HepG2 (cell line): ENCODE measurements at regions not wholly inside any gene's neighbourhood (a gene's known extent, or its start where the extent isn't known, plus 50 kb on each side); places are given as distances from the start of the nearest gene placed in this dataset.

Experiments
- ATAC-seq: fragments of 200-7000 bp; cut with Tn5 transposase; 3 replicates; pipeline ENCODE4 v1.9.1; 2020; ENCODE audit warnings: mild to moderate bottlenecking, moderate library complexity
- BruUV-seq: library from RNA; stranded (reverse); fragments of 400-500 nt; replicated peaks from 2 replicates; lab custom pipeline; 2021; lab: Mats Ljungman, UMichigan
- CTCF ChIA-PET: fragments of 300-600 bp; formaldehyde crosslinking; extraction: SDS; loops from one replicate; lab custom pipeline; 2021; ENCODE audit warnings: low total read pairs, inconsistent platforms, low intra/inter-chr PET ratio; lab: Yijun Ruan, JAX
- POLR2A ChIA-PET: fragments of 350-600 bp; sonication (Branson Sonifier 250); formaldehyde crosslinking; loops from one replicate; lab custom pipeline; 2020; ENCODE audit warnings: antibody characterized with exemption, inconsistent platforms; lab: Yijun Ruan, JAX
- DNase-seq: peaks from one replicate; pipeline ENCODE4 v3.0.0-alpha.2; 2015; ENCODE audit warnings: low spot score
- FAIRE-seq: peaks from 3 replicates; lab custom pipeline; 2011; peaks lifted over from hg19 to GRCh38; lab: Jason Lieb, UNC
- H2AFZ ChIP-seq: one replicate; pipeline ENCODE4 v1.6.1; 2011; ENCODE audit warnings: low read length, inconsistent platforms
- H3K27ac ChIP-seq: fragments of 300-600 bp; 3 replicates; pipeline ENCODE4 v1.8.0; 2011; ENCODE audit warnings: mixed run types, mild to moderate bottlenecking, mixed read lengths, low read length, inconsistent platforms; ENCODE audit not compliant: insufficient read depth; ENCODE audit errors: extremely low read length
- H3K27me3 ChIP-seq, 2 experiments: fragments of 200-600 bp in 1 of 2; 2 replicates in 1 of 2; 3 replicates in 1 of 2; pipeline versions ENCODE4 v1.6.0 to v1.8.0; 2011; ENCODE audit warnings: low read length in 2 of 2, mild to moderate bottlenecking in 2 of 2, moderate library complexity in 2 of 2, inconsistent platforms in 1 of 2; ENCODE audit not compliant: insufficient read depth in 2 of 2, control insufficient read depth in 1 of 2
- H3K36me3 ChIP-seq, 2 experiments: fragments of 200-600 bp in 1 of 2; replicated peaks in 1 of 2; 2 replicates in 1 of 2; 3 replicates in 1 of 2; pipeline versions ENCODE4 v1.5.1 to v1.8.0; 2011; ENCODE audit warnings: low read length in 2 of 2, inconsistent platforms in 1 of 2; ENCODE audit not compliant: insufficient read depth in 2 of 2, control insufficient read depth in 1 of 2
- H3K4me1 ChIP-seq: 2 replicates; pipeline ENCODE4 v1.5.1; 2012; ENCODE audit warnings: low read length, inconsistent platforms; ENCODE audit not compliant: insufficient read depth
- H3K4me2 ChIP-seq: 2 replicates; pipeline ENCODE4 v1.6.0; 2011; ENCODE audit warnings: low read depth, low read length, inconsistent platforms
- H3K4me3 ChIP-seq, 3 experiments: fragments of 200-600 bp in 1 of 3; sonication (generic), shearing (Covaris generic) in 1 of 3; replicated peaks in 1 of 3; 2 replicates each; pipeline ENCODE4 v1.5.1; 2011 to 2016; ENCODE audit warnings: low read length in 3 of 3, inconsistent platforms in 2 of 3, low read depth in 2 of 3, mild to moderate bottlenecking in 2 of 3, control low read depth in 1 of 3, mixed read lengths in 1 of 3; ENCODE audit not compliant: insufficient read depth in 1 of 3
- H3K79me2 ChIP-seq: one replicate; pipeline ENCODE4 v1.6.1; 2011; ENCODE audit warnings: low read length, inconsistent platforms; ENCODE audit not compliant: insufficient read depth
- H3K9ac ChIP-seq: 2 replicates; pipeline ENCODE4 v1.6.0; 2011; ENCODE audit warnings: mild to moderate bottlenecking, low read depth, low read length, inconsistent platforms; ENCODE audit not compliant: insufficient read depth
- H3K9me3 ChIP-seq: 2 replicates; pipeline ENCODE4 v1.5.1; 2012; ENCODE audit warnings: mild to moderate bottlenecking, low read length
- H4K20me1 ChIP-seq: 2 replicates; pipeline ENCODE4 v1.6.0; 2011; ENCODE audit warnings: inconsistent platforms, mild to moderate bottlenecking, low read length, moderate library complexity; ENCODE audit not compliant: insufficient read depth
- ARHGAP35 ChIP-seq: sonication (generic); formaldehyde crosslinking; IDR thresholded peaks from 2 replicates; pipeline ENCODE4 v1.9.0; 2022; ENCODE audit warnings: mild to moderate bottlenecking, inconsistent platforms, moderate library complexity, missing genetic modification reagents, borderline replicate concordance
- ESRRA ChIP-seq: sonication (generic); formaldehyde crosslinking; IDR thresholded peaks from 2 replicates; pipeline ENCODE4 v1.5.1; 2020; ENCODE audit warnings: mild to moderate bottlenecking, low read depth, missing genetic modification reagents
- KDM2A ChIP-seq: sonication (generic); formaldehyde crosslinking; IDR thresholded peaks from 2 replicates; pipeline ENCODE4 v1.4.0; 2020; ENCODE audit warnings: low read depth, missing genetic modification reagents, borderline replicate concordance
- MEIS1 ChIP-seq: sonication (generic); formaldehyde crosslinking; IDR thresholded peaks from 2 replicates; pipeline ENCODE4 v1.9.0; 2021; ENCODE audit warnings: mild to moderate bottlenecking, missing genetic modification reagents, moderate library complexity, borderline replicate concordance
- RBM22 ChIP-seq: fragments of 200-400 bp; formaldehyde crosslinking; optimal IDR thresholded peaks from 2 replicates; pipeline ENCODE3; 2017; ENCODE audit warnings: mild to moderate bottlenecking, low read length, moderate library complexity
- RFX3 ChIP-seq: IDR thresholded peaks from 2 replicates; pipeline ENCODE4 v1.6.1; 2016; ENCODE audit warnings: missing biosample characterization, missing genetic modification reagents
- RORA ChIP-seq: sonication (generic); formaldehyde crosslinking; IDR thresholded peaks from 2 replicates; pipeline ENCODE4 v1.5.0; 2020; ENCODE audit warnings: mild to moderate bottlenecking, missing genetic modification reagents, moderate library complexity
- SIN3A ChIP-seq: IDR thresholded peaks from 2 replicates; pipeline ENCODE4 v1.6.1; 2011; ENCODE audit warnings: low read depth, mild to moderate bottlenecking, control low read depth, low read length, borderline replicate concordance
- ZNF317 ChIP-seq: sonication (generic); formaldehyde crosslinking; IDR thresholded peaks from 2 replicates; pipeline ENCODE4 v1.5.0; 2020; ENCODE audit warnings: mild to moderate bottlenecking, missing genetic modification reagents
- ZNF431 ChIP-seq: sonication (generic); formaldehyde crosslinking; IDR thresholded peaks from 2 replicates; pipeline ENCODE4 v1.9.0; 2022; ENCODE audit warnings: missing genetic modification reagents, low read depth, mild to moderate bottlenecking, borderline replicate concordance
- ZNF552 ChIP-seq: sonication (generic); formaldehyde crosslinking; IDR thresholded peaks from 2 replicates; pipeline ENCODE4 v1.9.0; 2022; ENCODE audit warnings: missing genetic modification reagents, mild to moderate bottlenecking, borderline replicate concordance
- ZNF557 ChIP-seq: sonication (generic); formaldehyde crosslinking; IDR thresholded peaks from 2 replicates; pipeline ENCODE4 v1.4.0; 2020; ENCODE audit warnings: missing genetic modification reagents
- ZNF672 ChIP-seq: sonication (generic); formaldehyde crosslinking; IDR thresholded peaks from 2 replicates; pipeline ENCODE4 v1.8.1; 2022; ENCODE audit warnings: missing genetic modification reagents
- WGBS: methylation state at CpG from one replicate; pipeline ENCODE4 v1.1.6; 2017; ENCODE audit warnings: low lambda C conversion rate; 5-methylcytosine and 5-hydroxymethylcytosine counted together
- in situ Hi-C: cut with HindIII; loops from 2 replicates; pipeline ENCODE4 v1.10.0; 2017; ENCODE audit warnings: low pct_unique_long_range_greater_than_20kb; ENCODE audit not compliant: extremely low pct_ligation_motif_present
- intact Hi-C: fragments of 100-400 bp; cut with micrococcal nuclease; formaldehyde crosslinking; loops from one replicate; pipeline ENCODE4 v1.10.0; 2022; ENCODE audit not compliant: unreplicated experiment
- TF ChIP-seq, protein P1 (sequence below): sonication (generic); formaldehyde crosslinking; conservative IDR thresholded peaks from 2 replicates; pipeline ENCODE4 v1.4.0; 2020; ENCODE audit warnings: missing genetic modification reagents
- TF ChIP-seq, protein P2 (sequence below): sonication (generic); formaldehyde crosslinking; IDR thresholded peaks from 2 replicates; pipeline ENCODE4 v1.5.1; 2020; ENCODE audit warnings: mild to moderate bottlenecking, missing genetic modification reagents
- TF ChIP-seq, protein P3 (sequence below): sonication (generic); formaldehyde crosslinking; IDR thresholded peaks from 2 replicates; pipeline ENCODE4 v1.4.0; 2020; ENCODE audit warnings: missing genetic modification reagents

DNA sequence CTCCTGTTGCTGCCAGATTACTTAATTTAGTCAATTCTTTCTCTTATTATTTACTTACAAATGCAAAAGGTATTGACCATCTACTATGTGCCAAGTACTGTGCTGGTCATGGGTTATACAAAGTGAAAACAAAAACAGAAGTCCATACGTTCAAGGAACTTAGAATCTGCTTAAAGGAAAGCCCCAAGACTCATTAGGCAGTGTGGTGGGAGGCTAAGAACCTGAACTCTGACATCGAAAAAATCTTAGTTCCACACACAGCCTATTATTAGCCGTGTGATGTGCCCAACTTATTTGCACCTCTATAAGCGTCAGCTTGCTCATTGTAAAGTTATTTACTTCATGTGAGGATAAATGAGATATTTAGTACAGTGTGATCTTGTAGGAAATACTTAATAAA, 227.4 kb upstream of the SORCS1 start (continued):
- TF ChIP-seq, protein P1, sequence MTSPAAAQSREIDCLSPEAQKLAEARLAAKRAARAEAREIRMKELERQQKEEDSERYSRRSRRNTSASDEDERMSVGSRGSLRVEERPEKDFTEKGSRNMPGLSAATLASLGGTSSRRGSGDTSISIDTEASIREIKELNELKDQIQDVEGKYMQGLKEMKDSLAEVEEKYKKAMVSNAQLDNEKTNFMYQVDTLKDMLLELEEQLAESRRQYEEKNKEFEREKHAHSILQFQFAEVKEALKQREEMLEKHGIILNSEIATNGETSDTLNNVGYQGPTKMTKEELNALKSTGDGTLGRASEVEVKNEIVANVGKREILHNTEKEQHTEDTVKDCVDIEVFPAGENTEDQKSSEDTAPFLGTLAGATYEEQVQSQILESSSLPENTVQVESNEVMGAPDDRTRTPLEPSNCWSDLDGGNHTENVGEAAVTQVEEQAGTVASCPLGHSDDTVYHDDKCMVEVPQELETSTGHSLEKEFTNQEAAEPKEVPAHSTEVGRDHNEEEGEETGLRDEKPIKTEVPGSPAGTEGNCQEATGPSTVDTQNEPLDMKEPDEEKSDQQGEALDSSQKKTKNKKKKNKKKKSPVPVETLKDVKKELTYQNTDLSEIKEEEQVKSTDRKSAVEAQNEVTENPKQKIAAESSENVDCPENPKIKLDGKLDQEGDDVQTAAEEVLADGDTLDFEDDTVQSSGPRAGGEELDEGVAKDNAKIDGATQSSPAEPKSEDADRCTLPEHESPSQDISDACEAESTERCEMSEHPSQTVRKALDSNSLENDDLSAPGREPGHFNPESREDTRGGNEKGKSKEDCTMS (CRISPR knock-in tag): no peak
- no peak for TF ChIP-seq ZNF317 (CRISPR knock-in tag)
- TF ChIP-seq RORA: no peak
- no peak for TF ChIP-seq ZNF557 (CRISPR knock-in tag)
- TF ChIP-seq, protein P2, sequence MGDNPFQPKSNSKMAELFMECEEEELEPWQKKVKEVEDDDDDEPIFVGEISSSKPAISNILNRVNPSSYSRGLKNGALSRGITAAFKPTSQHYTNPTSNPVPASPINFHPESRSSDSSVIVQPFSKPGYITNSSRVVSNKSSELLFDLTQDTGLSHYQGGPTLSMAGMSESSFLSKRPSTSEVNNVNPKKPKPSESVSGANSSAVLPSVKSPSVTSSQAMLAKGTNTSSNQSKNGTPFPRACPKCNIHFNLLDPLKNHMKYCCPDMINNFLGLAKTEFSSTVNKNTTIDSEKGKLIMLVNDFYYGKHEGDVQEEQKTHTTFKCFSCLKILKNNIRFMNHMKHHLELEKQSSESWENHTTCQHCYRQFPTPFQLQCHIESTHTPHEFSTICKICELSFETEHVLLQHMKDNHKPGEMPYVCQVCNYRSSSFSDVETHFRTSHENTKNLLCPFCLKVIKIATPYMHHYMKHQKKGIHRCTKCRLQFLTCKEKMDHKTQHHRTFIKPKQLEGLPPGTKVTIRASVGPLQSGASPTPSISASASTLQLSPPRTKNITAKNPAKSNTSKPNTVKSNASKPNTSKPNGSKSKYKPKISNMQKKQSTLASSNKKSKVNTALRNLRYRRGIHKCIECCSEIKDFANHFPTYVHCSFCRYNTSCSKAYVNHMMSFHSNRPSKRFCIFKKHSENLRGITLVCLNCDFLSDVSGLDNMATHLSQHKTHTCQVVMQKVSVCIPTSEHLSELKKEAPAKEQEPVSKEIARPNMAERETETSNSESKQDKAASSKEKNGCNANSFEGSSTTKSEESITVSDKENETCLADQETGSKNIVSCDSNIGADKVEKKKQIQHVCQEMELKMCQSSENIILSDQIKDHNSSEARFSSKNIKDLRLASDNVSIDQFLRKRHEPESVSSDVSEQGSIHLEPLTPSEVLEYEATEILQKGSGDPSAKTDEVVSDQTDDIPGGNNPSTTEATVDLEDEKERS (CRISPR knock-in tag): no peak

DNA sequence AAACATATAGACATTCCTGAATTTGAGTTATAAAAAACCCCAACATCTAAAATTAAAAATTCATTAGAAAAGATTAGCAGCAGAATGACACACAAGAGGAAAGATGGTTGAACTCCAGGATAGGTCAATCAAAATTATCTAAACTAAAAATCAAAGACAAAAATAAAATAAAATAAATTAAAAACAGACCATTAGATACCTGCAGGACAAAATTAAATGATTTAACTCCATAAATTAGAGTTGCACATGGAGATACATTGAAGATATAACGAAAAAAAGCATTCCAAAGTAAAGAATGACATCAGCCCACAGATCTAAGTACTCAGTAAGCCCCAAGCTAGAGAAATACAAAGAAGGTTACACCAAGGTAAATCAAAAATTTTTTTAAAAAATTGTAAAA, 226.1 kb upstream of the SORCS1 start:
- FAIRE-seq (no peak), ATAC-seq (no peak), DNase-seq (no peak)
- H3K27ac ChIP-seq: no peak overlapping the region
- H4K20me1 ChIP-seq: no peaks in the 10 kb centered on the region
- intact Hi-C loops (no loop called here), in situ Hi-C loops (no loop called here)
- H3K9me3 ChIP-seq: peaks cover 87% of the 10 kb centered on the region
- no peak overlapping the region for H3K4me2 ChIP-seq
- BruUV-seq: no TSS peak
- no peak overlapping the region for H3K4me3 ChIP-seq
- no peak overlapping the region for H3K9ac ChIP-seq
- H3K4me1 ChIP-seq: no peaks in the 10 kb centered on the region
- CTCF ChIA-PET: no interaction called here
- no peaks in the 10 kb centered on the region for H3K36me3 ChIP-seq
- no peaks in the 10 kb centered on the region for H3K79me2 ChIP-seq
- no peaks in the 10 kb centered on the region for H3K27me3 ChIP-seq
- H2AFZ ChIP-seq: no peak overlapping the region
- WGBS: 0% methylated on average over 1 of the region's 1 CpG
- POLR2A ChIA-PET: no interaction called here
- TF ChIP-seq ARHGAP35 (CRISPR knock-in tag) (no peak), RFX3 (CRISPR knock-in tag) (no peak), KDM2A (CRISPR knock-in tag) (no peak), RBM22 (no peak), ZNF552 (CRISPR knock-in tag) (no peak), MEIS1 (CRISPR knock-in tag) (no peak), ESRRA (no peak), SIN3A (no peak), ZNF672 (CRISPR knock-in tag) (no peak), ZNF431 (no peak)
- TF ChIP-seq, protein P3, sequence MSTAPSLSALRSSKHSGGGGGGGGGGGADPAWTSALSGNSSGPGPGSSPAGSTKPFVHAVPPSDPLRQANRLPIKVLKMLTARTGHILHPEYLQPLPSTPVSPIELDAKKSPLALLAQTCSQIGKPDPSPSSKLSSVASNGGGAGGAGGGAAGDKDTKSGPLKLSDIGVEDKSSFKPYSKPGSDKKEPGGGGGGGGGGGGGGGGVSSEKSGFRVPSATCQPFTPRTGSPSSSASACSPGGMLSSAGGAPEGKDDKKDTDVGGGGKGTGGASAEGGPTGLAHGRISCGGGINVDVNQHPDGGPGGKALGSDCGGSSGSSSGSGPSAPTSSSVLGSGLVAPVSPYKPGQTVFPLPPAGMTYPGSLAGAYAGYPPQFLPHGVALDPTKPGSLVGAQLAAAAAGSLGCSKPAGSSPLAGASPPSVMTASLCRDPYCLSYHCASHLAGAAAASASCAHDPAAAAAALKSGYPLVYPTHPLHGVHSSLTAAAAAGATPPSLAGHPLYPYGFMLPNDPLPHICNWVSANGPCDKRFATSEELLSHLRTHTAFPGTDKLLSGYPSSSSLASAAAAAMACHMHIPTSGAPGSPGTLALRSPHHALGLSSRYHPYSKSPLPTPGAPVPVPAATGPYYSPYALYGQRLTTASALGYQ: no peak
